NCI-H774 (cell line): ENCODE measurements at regions not wholly inside any gene's neighbourhood (a gene's known extent, or its start where the extent isn't known, plus 50 kb on each side); places are given as distances from the start of the nearest gene placed in this dataset.

Source experiments
- DNase-seq: peaks from one replicate; lab custom pipeline; 2025; lab: John Stamatoyannopoulos, UW

DNA sequence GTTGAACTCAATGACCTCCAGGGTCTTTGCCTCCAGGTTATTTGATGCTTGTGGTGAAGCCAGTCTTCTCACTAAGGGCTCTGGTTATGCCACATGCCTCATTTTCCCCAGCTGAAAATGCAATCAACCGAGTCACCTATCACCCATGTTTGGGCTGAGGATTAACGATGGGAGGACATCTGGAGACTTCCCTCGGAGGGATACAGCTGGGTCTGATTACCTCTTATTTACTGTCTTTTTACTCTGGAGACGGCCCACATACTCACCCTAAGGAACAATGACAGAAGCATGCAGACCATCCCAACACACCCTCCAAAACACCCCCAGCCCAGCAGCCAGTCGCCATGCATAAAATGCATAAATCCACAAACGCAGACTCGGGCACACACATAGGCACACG lies 187.4 kb downstream of the OPA1 start:
- no peak for DNase-seq

DNA sequence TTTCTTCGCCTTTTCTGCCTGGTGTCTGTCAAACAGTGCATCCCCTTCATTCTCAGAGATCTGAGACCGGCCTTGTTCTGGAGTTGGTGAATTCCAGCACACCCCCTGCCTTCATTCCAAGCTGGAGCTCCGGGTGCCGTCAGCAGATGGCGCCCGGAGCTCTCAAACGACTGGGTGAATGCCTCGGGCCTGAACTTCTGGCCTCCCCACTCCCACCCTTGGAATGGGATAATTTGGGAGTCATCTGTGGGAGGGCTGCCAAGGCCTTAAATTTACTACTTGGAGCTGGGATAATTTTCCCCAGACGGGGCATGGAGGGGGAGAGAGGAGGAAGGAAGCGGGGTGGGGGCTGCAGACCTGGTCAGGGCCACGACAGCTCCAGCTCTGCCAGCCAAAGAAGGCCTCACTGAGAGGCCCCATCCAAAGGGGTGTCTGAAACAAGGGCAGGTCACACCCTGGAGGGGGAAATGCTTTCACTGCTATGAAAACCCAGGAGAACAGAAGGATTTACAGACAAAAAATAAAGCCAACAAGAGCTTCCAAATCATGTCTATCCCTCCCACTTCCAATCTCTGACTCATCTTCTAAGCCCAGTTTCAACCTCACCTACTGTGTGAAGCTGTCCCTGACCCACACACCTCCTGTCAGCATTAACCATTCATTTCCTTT lies 187.9 kb downstream of the OPA1 start:
- peak; percentile 82 for DNase-seq

DNA sequence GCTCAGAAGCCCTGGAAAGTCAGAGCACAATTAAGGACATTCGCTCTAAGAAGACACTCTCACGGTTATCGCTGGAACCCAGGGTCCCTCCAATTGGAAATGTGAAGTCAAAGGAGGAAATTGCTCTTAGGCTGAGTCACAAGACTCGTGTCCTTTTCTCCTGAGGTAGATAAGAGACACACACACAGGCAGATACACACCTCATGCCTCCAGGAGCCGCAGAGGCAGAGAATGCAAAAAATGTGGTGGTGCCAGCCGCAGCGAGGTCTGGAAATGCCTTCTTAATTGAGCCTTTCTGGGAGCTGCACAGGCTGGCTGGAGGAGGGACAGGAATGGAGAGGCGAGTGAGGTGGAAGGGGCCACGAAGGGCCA lies 189.3 kb downstream of the OPA1 start:
- no peak for DNase-seq

DNA sequence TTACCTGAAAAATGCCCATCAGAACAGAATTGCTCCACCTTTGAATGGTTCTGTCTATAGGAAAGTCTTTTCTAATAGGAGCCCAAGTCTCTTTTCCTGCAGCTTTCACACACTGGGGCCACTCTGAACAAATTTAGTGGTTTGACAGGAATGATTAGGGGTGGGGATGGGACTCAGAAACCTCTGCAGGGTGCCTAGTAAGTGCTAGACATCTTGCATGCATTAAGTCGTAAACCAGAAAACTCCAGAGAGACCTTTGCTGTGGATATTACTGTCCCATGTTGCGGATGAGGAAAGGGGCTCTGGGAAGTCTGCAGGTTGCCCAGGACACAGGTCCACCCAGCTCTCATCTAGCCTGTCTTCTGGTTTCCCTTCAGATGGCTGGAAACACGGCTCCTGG lies 189.7 kb downstream of the OPA1 start:
- DNase-seq = no peak

DNA sequence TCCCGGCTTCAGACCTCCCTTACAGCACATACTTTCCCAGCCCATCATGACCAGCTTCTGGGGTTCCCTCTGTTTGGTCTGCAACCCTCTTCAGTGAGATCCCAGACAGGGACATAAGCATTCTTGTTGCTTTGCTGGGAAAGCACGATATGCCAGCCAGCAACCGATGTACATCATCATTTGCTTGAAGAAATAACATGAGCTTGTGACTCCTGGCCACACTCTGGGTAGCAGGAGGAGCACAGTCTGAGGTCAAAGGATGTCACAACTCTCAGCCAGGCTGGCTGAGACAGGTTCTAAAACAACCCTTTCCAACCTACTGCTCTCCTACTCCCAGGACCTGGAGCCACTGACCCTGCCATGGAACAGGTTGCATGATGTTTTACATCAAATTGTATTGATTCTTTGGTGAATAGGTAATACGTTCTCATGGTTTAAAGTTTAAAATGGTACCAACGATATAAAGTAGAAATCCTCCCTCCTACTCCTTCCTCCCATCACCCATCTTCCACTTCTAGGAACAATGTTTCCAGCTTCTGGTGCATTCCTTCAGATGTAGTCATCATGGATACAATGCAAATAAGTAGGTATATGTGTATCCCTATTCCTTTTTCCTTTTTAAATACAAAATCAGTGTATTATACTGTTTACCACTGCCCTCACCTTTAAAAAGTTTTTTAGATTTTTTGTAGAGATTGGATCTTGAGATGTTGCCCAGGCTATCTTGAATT lies 190.3 kb downstream of the OPA1 start:
- no peak for DNase-seq

DNA sequence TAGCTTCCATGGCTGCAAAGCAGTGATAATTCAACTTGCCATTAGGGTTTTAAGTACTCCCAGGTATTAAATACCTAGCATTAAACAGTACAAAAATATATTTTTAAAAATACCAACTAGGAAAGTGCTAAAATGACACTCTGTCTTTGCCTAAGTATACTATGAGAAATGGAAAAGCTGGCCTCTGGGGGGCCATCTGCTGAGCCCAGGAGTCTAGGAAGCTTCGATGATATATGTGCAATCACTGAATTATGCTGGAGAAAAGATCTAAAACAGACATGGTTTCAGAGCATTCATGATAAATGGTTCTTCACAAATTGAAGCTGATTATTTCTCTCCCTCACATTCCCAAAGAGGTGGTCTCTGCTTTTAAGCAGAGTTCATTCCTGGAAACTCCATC lies 191.8 kb downstream of the OPA1 start:
- DNase-seq = no peak

DNA sequence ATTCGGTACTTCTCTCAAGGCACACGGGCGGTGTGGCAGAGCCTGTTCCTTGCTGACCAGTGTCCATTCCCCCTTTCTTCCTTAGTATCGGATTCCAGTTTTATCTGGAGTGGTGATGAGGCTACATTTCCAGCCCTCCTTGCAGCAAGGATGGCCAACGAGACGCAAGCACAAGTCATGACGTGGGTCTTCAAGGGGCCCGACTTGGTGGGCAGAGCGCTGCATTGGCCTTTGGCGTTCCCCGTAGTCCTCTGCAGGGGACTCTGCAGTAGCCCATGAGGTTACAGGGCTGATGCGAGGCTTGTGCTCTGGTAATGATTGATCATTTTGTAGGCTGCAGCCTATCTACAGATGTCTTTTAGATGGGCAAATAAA lies 194.5 kb downstream of the OPA1 start:
- no peak for DNase-seq

DNA sequence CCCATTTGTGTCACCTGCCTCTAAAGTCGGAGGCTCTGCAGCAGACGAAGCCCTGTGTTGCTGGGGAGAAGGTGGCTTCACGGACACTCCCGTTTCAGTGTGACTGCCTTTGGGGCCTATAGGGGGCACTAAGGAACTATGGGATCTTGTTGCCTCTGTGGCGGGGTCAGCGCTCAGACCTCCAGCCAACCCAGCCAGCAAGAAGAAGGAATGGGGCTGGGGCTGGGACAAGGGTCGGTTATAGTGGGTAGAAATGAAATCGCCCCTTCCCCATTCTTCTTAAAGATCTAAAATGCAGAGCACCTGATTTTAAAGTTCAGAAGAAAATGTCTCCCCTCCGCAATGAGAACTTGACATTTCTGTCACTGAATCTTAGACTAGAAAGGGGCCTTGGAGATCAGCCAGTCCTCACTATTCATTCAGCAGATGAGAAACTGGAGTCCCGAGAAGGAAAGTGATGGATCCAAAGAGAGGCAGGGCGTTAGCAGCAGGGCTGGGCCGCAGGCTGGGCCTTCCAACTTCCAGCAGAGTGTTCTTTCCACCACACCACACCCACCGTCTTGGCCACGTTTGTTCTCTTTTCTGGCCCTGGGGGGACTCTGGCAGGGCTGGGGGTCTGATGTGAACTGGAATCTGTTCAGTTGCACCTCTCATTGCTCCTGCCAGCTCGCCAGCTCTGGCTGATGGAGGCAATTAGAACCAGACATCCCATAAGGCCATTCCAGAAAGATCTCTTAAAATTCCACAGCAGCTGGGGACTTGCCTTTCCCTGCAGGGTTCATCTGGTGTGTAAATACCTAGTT lies 195.4 kb downstream of the OPA1 start:
- DNase-seq = peak; percentile 84

DNA sequence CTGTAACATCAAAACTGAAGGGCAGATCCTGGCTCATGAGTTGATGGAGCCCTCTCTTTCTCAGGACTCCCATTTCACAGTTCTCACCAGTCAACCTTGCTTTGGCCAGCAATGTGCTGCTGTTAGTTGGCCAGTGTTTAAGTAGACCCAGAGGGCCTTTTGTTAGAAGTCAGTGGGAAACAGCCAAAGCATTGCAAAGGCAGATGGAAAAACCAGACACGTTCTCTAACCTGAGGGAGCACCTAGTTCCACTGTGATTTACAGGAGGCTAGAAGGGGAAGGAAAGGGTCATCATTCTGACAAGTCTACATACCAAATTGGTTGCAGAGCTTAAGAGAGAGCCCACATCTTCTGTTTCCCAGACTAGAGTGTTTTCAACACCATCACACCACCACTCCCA lies 196.4 kb downstream of the OPA1 start:
- no peak for DNase-seq

DNA sequence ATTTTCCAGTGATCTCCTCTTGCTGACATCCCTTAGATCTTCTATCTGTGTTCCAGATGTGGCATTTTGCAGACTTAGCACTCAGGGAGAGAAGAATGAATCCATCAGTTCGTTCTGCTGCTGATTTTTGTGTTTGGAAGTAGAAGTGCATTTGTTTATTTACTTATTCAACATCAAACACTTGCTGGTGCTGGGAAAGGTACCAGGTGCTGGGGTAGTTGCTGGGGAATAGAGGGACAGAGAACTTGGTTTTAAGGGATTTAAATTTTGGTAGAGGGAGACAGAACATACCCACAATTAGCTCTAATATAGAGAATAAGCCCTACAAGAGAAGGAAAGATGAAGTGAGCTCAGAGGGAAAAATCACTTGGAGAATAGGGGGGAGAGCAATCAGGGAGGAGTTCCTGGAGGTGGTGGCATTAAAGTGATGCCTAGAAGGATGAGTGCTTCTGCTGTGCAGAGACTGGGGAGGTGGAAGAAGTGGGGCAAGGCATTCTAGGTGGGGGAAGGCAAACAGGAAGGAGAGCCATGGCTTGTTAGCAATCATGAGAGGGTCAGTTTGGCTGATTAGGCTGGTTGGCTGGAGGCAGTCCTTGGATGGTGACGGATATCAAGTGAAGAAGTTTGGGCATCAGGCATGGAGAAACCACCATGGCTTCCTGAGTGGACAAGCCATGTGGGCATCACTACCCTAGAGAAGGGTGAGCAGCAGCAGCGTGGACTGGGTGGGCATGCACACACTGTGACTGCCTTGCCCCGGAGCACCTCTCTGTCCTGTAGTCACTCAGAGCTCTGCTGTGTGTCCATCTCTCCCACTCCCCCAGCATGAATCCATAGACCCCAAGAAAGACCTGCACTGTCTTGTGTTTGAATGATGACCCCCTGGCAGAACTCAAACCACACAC lies 197.3 kb downstream of the OPA1 start:
- DNase-seq = peak; percentile 52

DNA sequence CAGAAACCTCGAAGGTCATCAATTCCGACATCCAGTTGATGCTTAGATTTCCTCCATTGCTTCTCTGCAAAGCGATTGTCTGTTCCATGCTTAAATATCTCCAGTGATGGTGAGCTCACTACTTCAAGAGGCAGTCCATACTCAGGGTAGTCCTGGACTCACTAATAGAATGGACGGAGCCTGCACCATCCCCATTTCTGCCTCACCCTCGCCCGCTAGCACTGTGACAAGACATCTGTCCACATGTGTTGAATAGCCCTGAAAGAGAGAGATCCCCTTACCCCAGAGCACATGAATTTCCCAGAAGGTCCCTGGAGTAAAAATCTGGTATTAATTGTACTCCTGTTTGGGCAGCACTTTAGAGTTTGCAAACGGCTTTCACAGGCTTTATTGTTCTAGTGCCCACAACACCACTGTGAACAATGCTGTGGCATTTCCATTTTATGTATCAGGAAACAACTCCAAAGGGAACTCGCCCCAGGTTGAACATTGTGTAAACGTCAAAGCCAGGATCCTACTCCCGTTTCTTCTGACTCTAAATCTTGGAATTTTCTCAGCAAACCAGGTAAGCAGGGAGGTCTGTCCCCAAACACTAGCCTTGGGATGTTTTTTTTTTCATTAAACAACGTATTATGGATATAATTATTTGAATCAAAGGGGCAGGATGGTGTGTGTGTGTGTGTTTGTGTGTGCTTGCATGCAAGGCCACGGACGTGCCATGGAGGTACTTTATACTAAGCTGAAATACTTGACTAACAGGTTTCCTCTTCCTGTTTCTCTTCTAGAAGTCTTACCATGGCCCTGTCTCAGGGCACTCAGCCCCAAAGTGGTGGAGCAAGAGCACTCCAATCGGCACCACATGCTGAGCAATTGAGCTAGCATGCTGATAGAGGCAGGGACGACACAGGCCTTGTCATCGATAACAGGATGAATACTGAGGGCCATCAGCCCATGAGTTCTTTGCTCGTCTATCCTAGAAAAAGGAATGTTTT lies 198.3 kb downstream of the OPA1 start:
- peak; percentile 50 for DNase-seq

DNA sequence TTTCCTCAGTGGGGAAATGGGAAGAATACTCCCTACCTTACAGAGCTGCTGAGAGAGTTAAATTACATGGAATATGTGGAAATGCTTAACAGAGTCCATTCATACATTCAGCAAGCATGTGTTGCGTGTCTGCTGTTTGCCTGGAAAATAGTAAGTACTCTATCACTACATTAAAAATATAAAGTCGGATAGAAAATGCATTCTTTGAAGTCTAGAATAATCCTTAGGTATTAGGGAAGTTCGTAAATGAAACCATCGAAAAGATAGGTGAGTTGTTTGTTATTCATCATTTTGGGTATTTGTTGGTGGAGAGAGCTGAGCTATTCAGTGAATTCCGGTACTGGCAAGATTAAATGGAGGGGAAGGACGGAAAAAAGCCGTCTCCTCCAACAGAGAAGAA lies 200.1 kb downstream of the OPA1 start:
- no peak for DNase-seq

DNA sequence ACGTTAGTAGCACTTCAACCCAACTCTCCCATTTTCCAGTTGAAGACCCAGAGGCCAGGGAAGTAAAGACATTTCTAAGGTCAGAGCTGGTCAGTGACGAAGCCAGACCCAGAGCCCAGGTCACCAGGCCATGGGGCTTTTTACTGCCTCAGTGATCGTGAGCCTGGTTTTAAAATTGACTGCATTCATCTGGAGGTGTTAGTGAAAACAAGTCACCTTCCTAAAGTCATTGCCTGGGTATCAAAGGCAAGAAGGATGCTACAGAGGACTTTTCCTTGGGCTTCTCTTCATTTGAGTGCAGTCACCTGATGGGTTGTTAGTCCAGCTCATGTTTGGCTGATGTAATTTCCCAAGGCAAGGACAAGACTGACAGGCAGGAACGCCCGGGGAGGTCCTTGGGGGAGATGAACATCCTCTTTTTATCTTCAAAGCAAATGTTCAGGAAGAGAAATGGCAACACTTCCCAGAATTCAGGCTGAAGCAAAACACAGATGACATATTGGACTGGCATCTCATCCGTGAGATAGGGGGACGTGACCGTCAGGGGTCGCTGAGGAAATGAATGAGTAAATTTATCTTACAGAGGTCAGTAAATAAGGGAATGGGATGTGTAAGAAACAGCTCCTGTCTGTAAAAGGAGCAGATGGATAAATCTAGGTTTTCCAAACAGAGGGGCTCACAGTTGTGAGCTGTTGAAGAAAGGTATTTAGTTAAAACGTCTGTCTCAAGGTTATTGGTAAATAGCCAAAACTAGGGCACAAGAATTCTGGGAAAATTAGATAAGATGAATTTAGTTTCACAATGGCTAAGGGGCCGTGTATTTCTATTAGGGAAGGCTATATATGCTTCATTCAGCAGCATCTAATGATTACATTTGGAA lies 201.2 kb downstream of the OPA1 start:
- no peak for DNase-seq

DNA sequence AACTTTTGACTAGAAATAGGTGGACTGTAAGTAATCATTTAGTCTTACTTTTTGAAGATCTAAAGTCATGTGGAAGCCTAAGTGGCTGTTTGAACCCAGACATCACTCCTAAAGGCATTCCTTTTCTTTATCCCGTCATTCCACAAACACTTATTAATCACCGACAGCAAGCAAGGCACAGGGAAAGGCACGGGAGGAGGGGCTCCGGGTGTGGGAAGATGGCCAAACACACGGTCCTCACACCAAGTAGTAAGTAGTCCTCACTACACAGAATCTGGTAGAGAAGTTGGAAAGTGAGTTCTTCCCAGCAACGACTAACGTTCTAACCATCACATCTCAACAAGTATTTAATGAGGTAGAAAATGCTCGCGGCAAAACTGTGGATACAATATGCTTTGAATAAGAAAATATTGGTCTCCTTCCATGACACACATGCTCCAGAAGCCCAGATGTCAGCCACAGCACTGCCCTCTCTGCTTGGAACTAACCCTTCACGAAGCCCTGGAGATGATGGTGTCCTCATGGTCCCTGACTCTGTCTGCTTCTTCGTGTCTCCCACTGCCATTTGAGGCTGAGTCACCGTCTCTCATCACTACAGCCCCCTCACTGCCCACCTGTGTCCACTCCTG lies 202.2 kb downstream of the OPA1 start:
- no peak for DNase-seq

DNA sequence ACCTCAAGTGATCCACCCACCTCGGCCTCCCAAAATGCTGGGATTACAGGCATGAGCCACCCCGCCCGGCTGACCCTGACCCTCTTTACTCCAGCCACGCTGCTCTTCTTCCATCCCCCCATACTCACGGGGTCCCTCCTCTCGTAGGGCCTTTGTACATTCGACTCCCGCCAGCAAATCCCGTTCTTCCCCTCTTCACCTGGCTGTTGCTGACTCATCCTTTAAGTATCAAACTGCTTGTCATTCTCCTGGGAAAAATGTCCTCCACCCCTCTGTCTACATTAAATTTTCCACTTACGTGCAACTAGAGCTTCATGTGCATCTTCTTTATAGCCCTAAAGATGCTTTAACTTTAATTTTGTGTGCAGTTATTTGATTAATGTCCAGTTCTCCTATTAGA lies 203.1 kb downstream of the OPA1 start:
- DNase-seq = no peak

DNA sequence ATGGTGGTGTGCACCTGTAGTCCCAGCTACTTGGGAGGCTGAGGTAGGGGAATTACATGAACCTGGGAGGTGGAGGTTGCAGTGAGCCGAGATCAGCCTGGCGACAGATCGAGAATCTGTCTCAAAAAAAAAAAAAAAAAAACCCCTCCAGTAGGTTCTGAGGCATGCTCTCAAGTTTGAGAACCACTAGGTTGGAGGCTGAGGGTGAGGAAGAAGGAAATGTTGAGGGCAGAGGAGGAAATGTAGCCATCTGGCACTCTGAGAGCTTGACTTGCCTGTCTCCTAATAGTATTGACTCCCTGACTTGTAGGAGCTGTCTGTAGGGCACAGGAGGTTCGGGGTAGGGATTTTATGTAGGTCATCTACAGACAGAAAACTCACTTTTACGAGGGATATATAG lies 204.6 kb downstream of the OPA1 start:
- DNase-seq = no peak

DNA sequence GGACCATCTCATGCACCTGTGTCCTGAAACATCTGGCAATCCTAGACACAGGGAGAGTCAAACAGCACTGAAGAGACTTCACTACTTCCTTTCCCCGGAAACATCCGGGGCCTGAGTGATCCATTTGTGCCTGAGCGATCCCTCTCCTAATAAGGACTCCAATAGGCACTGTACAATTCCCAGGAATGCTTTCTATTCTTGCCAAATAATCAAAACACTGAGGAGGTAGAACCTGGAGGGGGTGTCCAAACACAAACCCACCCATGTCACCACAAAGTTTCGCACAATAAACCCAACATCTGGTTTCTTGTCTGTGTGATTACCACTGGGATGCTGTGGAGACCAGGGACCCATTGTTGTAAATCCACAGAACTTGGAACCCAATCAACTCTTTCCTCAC lies 205.0 kb downstream of the OPA1 start:
- no peak for DNase-seq

DNA sequence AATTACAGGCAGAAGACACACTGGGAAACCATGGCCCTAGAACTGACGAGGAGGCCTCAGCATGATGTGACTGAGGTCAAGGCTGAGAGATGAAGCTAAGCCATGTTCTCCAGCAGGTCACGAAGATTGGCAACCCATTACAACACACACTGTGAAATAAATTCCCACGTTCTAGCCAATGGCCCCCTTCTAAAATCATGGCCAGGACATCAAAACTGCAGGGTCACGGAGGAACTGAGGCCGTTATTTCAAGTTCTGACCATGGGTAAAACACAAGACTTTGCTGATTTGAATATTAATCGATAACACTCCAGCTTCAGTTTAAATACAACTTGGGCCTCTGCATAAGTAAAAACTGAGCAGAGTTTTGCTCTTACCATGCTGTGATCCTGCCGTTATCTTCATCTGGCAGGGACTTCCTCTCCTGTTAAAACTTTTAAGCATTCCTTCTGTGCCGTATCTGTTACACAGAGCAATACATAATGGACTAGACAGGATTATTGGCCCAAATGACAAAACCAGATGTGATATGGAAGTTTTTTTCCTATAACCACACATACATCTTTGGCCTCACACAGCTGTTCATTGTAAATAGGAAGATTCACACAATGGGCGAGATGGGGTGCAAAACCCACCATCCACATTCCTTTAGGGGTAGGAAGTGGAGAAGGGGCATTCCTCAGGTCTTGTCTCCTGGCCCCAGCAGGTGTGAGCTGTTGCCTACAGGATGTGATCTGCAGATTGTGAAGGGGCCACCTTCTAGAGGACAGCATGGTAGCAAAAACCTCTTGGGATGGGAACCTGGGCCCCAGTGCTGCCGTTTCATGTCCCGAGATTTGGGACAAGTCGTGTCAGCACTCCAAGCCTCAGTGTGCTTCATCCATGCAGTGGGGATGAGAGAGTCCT lies 207.4 kb downstream of the OPA1 start:
- DNase-seq = no peak
